ENCODE measurements at regions not wholly inside any gene's neighbourhood (a gene's known extent, or its start where the extent isn't known, plus 50 kb on each side); places are given as distances from the start of the nearest gene placed in this dataset.
"Not testable (repeated sequence)": the region's sequence is repeated elsewhere in the genome, so short reads cannot be mapped to it uniquely, and the experiment has no call there.

- no peak overlapping the region for H3K27ac ChIP-seq
- H3K27me3 ChIP-seq (replicated peaks): no peaks in the 10 kb centered on the region
- H3K9me3 ChIP-seq (replicated peaks): no peaks in the 10 kb centered on the region
- DNase-seq (ENCODE audit: low read depth in 1 of 2, low spot score in 2 of 2): no peak
- H3K36me3 ChIP-seq: no peaks in the 10 kb centered on the region
- H3K4me1 ChIP-seq (replicated peaks): no peaks in the 10 kb centered on the region
- H3K4me3 ChIP-seq: no peak overlapping the region
Observed at GRCh38 chrX:121151293-121151692, 103.9 kb downstream of the GLUD2 start.

DNA sequence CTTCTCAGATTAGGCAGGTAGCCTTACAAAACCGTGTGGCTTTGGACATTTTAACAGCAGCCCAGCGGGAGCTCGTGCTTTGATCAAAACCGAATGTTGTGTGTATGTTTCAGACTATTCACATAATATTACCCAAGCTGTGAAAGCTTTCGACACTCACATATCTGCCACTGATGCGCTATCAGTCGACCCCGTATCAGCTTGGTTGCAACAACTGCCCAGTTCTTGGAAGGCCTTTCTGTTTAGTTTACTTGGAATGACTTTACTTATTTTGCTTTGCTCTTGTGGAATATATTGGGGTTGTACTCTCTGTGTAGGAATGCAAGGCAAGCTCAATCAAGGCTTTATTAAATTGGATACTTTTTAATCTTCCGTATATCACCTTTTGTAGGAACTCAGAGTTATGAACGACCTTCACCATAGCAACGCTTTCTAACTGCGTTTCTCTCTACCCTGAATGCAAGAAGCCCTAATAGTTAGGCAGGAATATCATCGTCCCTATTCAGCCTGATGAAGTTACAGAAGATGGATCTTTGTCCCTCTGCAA is 107.5 kb downstream of the GLUD2 start:
- H3K4me1 ChIP-seq (replicated peaks): no peaks in the 10 kb centered on the region
- H3K36me3 ChIP-seq: no peaks in the 10 kb centered on the region
- no peaks in the 10 kb centered on the region for H3K9me3 ChIP-seq (replicated peaks)
- no peaks in the 10 kb centered on the region for H3K27me3 ChIP-seq (replicated peaks)
- no peak overlapping the region for H3K4me3 ChIP-seq
- DNase-seq (ENCODE audit: low read depth in 1 of 2, low spot score in 2 of 2): no peak
- H3K27ac ChIP-seq: no peak overlapping the region

DNA sequence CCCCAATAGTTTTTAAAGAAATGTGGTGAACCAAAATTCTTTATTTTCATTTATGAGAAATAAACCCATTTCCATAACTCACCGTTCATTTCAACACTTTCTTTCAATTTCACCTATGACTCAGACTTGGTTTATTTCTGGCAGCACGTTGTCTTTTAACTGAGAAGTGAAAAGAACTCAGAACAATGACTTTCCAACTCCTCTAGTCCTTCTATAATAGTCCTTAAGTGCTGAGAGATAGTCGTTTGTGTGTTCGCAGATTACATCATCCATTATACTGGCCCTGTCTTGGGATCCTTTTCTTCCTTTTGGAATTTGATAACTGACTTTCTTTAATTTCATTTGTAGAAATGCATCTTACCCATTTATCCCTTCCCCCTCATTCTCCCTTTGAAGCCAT is 113.6 kb downstream of the GLUD2 start:
- Histone ChIP-seq H3K27ac (no peak overlapping the region), H3K4me1 (replicated peaks) (no peaks in the 10 kb centered on the region), H3K36me3 (no peaks in the 10 kb centered on the region), H3K27me3 (replicated peaks) (no peaks in the 10 kb centered on the region), H3K4me3 (no peak overlapping the region), H3K9me3 (replicated peaks) (no peaks in the 10 kb centered on the region)
- DNase-seq (ENCODE audit: low read depth in 1 of 2, low spot score in 2 of 2): no peak

DNA sequence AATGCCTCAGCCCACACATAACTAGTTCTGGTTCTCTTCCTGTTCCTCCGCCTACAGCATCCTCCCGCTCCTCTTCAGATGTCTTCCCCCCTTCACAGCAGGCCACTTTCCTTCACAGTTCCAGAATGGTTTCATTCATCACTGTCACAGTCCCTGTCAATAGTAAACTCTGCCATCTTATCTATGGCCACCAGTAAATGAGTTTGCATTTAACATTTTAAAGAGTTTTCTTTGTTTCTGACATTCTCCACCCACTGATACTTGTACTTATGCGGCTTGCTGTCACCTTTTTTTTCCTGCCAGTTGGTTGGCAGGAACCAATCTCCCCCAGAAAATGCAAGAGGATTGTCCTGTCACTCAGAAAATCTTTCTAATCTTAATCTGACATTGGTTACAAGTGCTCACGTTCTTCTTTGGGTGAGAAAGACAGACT is 114.1 kb downstream of the GLUD2 start:
- Histone ChIP-seq H3K27ac (no peak overlapping the region), H3K27me3 (replicated peaks) (no peaks in the 10 kb centered on the region), H3K4me1 (replicated peaks) (no peaks in the 10 kb centered on the region), H3K9me3 (replicated peaks) (no peaks in the 10 kb centered on the region), H3K4me3 (no peak overlapping the region), H3K36me3 (no peaks in the 10 kb centered on the region)
- no peak for DNase-seq (ENCODE audit: low read depth in 1 of 2, low spot score in 2 of 2)

DNA sequence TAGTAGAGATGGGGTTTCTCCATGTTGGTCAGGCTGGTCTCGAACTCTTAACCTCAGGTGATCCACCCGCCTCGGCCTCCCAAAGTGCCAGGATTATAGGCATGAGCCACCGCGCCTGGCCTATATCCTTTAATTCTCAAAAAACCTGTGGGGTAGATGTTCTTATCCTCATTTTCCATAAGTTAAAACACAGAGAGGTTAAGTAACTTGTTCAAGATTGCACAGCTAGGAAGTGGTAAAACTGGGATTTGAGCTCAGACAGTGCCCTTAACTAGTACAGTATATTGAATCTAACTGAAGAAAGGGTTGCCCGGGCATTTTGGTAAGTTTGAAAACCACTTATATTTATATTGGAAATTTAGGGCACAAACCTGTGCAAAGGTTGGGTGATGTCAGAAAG is 116.0 kb downstream of the GLUD2 start:
- no peaks in the 10 kb centered on the region for H3K36me3 ChIP-seq
- H3K27me3 ChIP-seq (replicated peaks): no peaks in the 10 kb centered on the region
- H3K4me1 ChIP-seq (replicated peaks): no peaks in the 10 kb centered on the region
- H3K27ac ChIP-seq: no peak overlapping the region
- H3K9me3 ChIP-seq (replicated peaks): no peaks in the 10 kb centered on the region
- no peak for DNase-seq (ENCODE audit: low read depth in 1 of 2, low spot score in 2 of 2)
- no peak overlapping the region for H3K4me3 ChIP-seq

DNA sequence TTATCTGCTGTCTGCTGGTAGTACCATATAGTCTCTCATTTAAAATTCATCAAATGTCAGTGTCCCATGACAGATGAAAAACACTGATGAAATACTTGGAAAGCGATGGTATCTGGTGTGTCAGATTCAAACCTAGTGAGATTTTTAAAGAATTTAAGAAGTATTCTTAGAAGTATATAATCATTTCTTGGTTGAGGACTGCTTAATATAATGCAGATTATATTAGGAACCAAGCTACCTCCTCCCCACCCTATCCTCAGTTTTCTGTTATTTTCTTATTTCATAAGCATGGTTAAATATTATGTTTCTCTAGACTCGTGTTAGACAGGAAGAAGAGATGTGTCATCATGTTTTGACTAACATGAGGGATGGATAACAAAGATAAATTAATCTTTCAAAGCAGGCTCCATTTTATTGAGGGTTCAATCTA is 118.5 kb downstream of the GLUD2 start:
- no peaks in the 10 kb centered on the region for H3K4me1 ChIP-seq (replicated peaks)
- no peaks in the 10 kb centered on the region for H3K27me3 ChIP-seq (replicated peaks)
- no peak for DNase-seq (ENCODE audit: low read depth in 1 of 2, low spot score in 2 of 2)
- no peaks in the 10 kb centered on the region for H3K9me3 ChIP-seq (replicated peaks)
- H3K36me3 ChIP-seq: no peaks in the 10 kb centered on the region
- no peak overlapping the region for H3K4me3 ChIP-seq
- H3K27ac ChIP-seq: no peak overlapping the region

- no peak for DNase-seq (ENCODE audit: low read depth in 1 of 2, low spot score in 2 of 2)
- Histone ChIP-seq H3K27ac (no peak overlapping the region), H3K4me1 (replicated peaks) (no peaks in the 10 kb centered on the region), H3K4me3 (no peak overlapping the region), H3K9me3 (replicated peaks) (no peaks in the 10 kb centered on the region), H3K27me3 (replicated peaks) (no peaks in the 10 kb centered on the region), H3K36me3 (no peaks in the 10 kb centered on the region)
Observed at GRCh38 chrX:121169099-121170035, 122.0 kb downstream of the GLUD2 start.

DNA sequence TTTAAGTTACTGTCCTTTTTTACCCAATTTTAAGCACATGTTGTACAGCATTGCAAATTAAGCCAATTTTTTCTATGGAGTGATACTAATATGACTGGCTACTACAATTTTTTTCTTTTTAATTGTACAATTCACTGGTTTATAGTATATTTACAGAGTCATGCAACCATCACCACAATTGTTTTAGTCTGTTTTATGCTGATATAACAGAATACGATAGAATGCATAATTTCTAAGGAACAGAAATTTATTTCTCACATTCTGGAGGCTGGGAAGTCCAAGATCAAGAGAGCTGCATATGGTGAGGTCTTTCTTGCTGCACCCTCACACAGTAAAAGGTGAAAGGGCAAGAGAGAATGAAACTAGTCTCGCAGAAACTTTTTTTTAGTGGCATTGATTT is 125.3 kb downstream of the GLUD2 start:
- no peaks in the 10 kb centered on the region for H3K27me3 ChIP-seq (replicated peaks)
- H3K4me1 ChIP-seq (replicated peaks): no peaks in the 10 kb centered on the region
- no peaks in the 10 kb centered on the region for H3K36me3 ChIP-seq
- no peak overlapping the region for H3K4me3 ChIP-seq
- DNase-seq (ENCODE audit: low read depth in 1 of 2, low spot score in 2 of 2): no peak
- H3K27ac ChIP-seq: no peak overlapping the region
- no peaks in the 10 kb centered on the region for H3K9me3 ChIP-seq (replicated peaks)

- Histone ChIP-seq H3K4me3 (no peak overlapping the region), H3K36me3 (no peaks in the 10 kb centered on the region), H3K9me3 (replicated peaks) (no peaks in the 10 kb centered on the region), H3K4me1 (replicated peaks) (no peaks in the 10 kb centered on the region), H3K27me3 (replicated peaks) (no peaks in the 10 kb centered on the region), H3K27ac (no peak overlapping the region)
- no peak for DNase-seq (ENCODE audit: low read depth in 1 of 2, low spot score in 2 of 2)
Observed at GRCh38 chrX:121179972-121180371, 132.6 kb downstream of the GLUD2 start.

GRCh38 chrX:121191779-121192178 is 144.4 kb downstream of the GLUD2 start:
- Histone ChIP-seq H3K9me3 (replicated peaks) (no peaks in the 10 kb centered on the region), H3K4me3 (no peak overlapping the region), H3K27ac (no peak overlapping the region), H3K4me1 (replicated peaks) (no peaks in the 10 kb centered on the region), H3K36me3 (no peaks in the 10 kb centered on the region), H3K27me3 (replicated peaks) (no peaks in the 10 kb centered on the region)
- DNase-seq (ENCODE audit: low read depth in 1 of 2, low spot score in 2 of 2): no peak

DNA sequence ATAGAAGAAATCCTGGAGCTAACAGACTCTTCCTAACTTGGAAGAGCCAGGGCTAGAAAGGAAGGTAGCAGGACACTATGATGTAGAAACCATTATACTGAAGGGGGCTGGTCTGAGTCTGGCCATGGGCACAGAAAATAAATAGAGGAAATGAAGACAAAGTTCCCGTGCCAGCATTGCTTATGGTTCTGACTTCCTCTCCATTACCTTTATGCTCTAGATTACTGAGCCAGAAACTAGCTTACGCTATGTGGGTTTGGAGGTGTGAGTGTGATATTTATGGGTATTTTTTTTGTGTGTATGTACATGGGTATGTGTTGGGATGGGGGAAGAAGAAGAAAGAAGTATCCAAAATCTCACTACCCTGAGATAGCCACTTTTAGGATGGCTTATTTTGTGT is 148.3 kb downstream of the GLUD2 start:
- DNase-seq (ENCODE audit: low read depth in 1 of 2, low spot score in 2 of 2): no peak
- no peaks in the 10 kb centered on the region for H3K27me3 ChIP-seq (replicated peaks)
- H3K36me3 ChIP-seq: no peaks in the 10 kb centered on the region
- H3K27ac ChIP-seq: no peak overlapping the region
- no peak overlapping the region for H3K4me3 ChIP-seq
- H3K9me3 ChIP-seq (replicated peaks): no peaks in the 10 kb centered on the region
- no peaks in the 10 kb centered on the region for H3K4me1 ChIP-seq (replicated peaks)

DNA sequence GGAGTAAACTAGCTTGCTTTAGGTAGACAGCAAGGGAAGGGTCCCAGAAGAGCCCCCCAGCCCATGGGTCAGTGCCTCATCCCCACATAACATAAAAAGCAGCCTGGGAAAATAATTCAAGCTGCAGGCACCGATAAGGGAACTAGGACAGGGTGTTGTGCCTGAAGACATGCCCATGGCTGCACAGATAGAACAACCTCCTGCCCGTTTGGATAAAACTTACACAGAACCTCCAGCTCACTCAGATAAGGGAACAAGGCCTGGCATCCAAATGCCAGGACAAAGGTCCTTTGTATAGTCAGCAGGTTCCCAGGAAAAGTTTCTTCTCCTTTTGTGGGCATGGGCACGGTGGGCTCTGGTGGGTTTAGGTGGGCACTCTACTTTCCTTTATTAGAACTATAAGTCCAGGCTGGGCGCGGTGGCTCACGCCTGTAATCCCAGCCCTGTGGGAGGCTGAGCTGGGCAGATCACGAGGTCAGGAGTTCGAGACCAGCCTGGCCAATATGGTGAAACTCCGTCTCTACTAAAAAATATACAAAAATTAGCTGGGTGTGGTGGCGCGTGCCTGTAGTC is 149.5 kb downstream of the GLUD2 start:
- not testable (repeated sequence) for H3K9me3 ChIP-seq (replicated peaks); H3K27me3 ChIP-seq (replicated peaks); H3K4me3 ChIP-seq; H3K4me1 ChIP-seq (replicated peaks); H3K36me3 ChIP-seq; H3K27ac ChIP-seq; DNase-seq (ENCODE audit: low read depth in 1 of 2, low spot score in 2 of 2)

GRCh38 chrX:121208563-121208962 is 161.2 kb downstream of the GLUD2 start:
- Histone ChIP-seq H3K4me1 (replicated peaks) (no peaks in the 10 kb centered on the region), H3K4me3 (no peak overlapping the region), H3K27ac (no peak overlapping the region), H3K27me3 (replicated peaks) (no peaks in the 10 kb centered on the region), H3K9me3 (replicated peaks) (no peaks in the 10 kb centered on the region), H3K36me3 (no peaks in the 10 kb centered on the region)
- no peak for DNase-seq (ENCODE audit: low read depth in 1 of 2, low spot score in 2 of 2)

- Histone ChIP-seq H3K9me3 (replicated peaks) (no peaks in the 10 kb centered on the region), H3K4me3 (no peak overlapping the region), H3K36me3 (no peaks in the 10 kb centered on the region), H3K27ac (no peak overlapping the region), H3K27me3 (replicated peaks) (no peaks in the 10 kb centered on the region), H3K4me1 (replicated peaks) (no peaks in the 10 kb centered on the region)
- no peak for DNase-seq (ENCODE audit: low read depth in 1 of 2, low spot score in 2 of 2)
Observed at GRCh38 chrX:121216641-121217374, 169.4 kb downstream of the GLUD2 start.
